ENCODE measurements at regions not wholly inside any gene's neighbourhood (a gene's known extent, or its start where the extent isn't known, plus 50 kb on each side); places are given as distances from the start of the nearest gene placed in this dataset.

DNA sequence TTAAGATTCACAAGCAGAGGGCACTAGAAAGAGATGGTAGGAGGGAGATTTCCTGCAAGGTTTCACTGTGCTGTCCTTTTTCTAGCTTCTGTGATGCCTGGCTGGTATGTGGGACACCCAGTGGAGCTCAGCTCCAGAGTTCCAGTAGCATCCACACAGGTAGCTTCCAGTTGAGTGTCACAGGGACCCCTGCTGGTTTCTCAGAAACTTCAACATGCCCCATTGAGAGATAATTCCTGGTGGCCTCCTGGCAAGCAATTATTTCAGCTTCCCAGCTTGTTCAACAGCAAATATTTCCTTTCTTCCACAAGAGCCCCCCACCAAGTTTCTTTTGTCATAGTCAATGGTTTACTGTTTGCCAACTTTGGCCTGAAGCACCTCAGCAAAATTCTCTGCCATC is 858.7 kb downstream of the REEP3 start:
- H2AFZ ChIP-seq (ENCODE audit: insufficient read depth, low read depth, low read length, poor library complexity, severe bottlenecking) = no peak overlapping the region
- Mint-ChIP-seq H3K27ac (no peak overlapping the region), H3K27me3 (no peaks in the 10 kb centered on the region)

DNA sequence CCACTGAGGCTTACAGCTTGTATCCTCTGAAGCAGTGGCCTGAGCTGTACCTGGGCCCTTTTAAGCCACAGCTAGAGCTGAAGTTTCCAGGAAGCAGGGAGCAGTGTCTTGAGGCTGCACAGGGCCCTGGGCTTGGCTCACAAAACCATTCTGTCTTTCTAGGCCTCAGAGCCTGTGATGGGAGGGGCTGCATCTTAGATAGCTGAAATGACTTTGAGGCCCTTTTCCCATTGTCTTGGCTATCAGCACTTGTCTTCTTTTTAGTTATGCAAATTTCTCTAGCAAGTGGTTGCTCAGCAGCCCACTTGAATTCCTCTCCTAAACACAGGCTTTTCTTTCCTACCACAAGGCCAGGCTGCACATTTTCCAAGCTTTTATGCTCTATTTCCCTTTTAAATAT is 864.2 kb downstream of the REEP3 start:
- H2AFZ ChIP-seq (ENCODE audit: insufficient read depth, low read depth, low read length, poor library complexity, severe bottlenecking) = no peak overlapping the region
- H3K27ac ChIP-seq (ENCODE audit: low read length in 2 of 2) = no peak overlapping the region
- CTCF ChIA-PET = interaction anchor here (1.4 kb wide), 1 partner anchor 14 kb away, joined by 3 read pairs; no protein-coding TSS in a partner anchor
- no peaks in the 10 kb centered on the region for H3K36me3 ChIP-seq (replicated peaks in 1 of 2; ENCODE audit: control extremely low read depth in 1 of 2, control insufficient read depth in 1 of 2, extremely low read depth in 1 of 2, insufficient read depth in 2 of 2, low read length in 1 of 2)
- Mint-ChIP-seq H3K9me3 (ENCODE audit: insufficient read depth) (no peaks in the 10 kb centered on the region), H3K4me1 (no peaks in the 10 kb centered on the region), H3K4me3 (no peak overlapping the region), H3K27ac (no peak overlapping the region), H3K27me3 (no peaks in the 10 kb centered on the region)
- H3K27me3 ChIP-seq (replicated peaks in 1 of 4; ENCODE audit: control extremely low read depth in 1 of 4, control insufficient read depth in 3 of 4, insufficient read depth in 4 of 4, low read length in 3 of 4) = no peaks in the 10 kb centered on the region
- no peak for TF ChIP-seq EZH2 (IDR thresholded peaks at IDR 0.05; ENCODE audit: borderline replicate concordance, insufficient read depth, low read depth, low read length, poor library complexity, severe bottlenecking)
- TF ChIP-seq, protein P1, sequence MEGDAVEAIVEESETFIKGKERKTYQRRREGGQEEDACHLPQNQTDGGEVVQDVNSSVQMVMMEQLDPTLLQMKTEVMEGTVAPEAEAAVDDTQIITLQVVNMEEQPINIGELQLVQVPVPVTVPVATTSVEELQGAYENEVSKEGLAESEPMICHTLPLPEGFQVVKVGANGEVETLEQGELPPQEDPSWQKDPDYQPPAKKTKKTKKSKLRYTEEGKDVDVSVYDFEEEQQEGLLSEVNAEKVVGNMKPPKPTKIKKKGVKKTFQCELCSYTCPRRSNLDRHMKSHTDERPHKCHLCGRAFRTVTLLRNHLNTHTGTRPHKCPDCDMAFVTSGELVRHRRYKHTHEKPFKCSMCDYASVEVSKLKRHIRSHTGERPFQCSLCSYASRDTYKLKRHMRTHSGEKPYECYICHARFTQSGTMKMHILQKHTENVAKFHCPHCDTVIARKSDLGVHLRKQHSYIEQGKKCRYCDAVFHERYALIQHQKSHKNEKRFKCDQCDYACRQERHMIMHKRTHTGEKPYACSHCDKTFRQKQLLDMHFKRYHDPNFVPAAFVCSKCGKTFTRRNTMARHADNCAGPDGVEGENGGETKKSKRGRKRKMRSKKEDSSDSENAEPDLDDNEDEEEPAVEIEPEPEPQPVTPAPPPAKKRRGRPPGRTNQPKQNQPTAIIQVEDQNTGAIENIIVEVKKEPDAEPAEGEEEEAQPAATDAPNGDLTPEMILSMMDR (IDR thresholded peaks at IDR 0.05) = no peak
- intact Hi-C loops (cut with micrococcal nuclease) = no loop called here
- no peak overlapping the region for H3K4me3 ChIP-seq (ENCODE audit: control extremely low read depth in 1 of 5, extremely low read depth in 1 of 5, insufficient read depth in 1 of 5, low read depth in 2 of 5, low read length in 4 of 5)
- ATAC-seq (ENCODE audit: low read depth) (no peak), DNase-seq (no peak)
- no peak overlapping the region for H3K4me2 ChIP-seq (replicated peaks; ENCODE audit: low read depth, low read length, poor library complexity, severe bottlenecking)
- no peaks in the 10 kb centered on the region for H3K79me2 ChIP-seq (ENCODE audit: control insufficient read depth, insufficient read depth, low read length)
- no peak overlapping the region for H3K9ac ChIP-seq (ENCODE audit: low read length)
- no peaks in the 10 kb centered on the region for H3K4me1 ChIP-seq (ENCODE audit: control insufficient read depth in 2 of 2, insufficient read depth in 2 of 2, low read length in 2 of 2)
- POLR2A ChIA-PET = no interaction called here
- H3K9me3 ChIP-seq (ENCODE audit: control extremely low read depth in 1 of 3, control insufficient read depth in 2 of 3, insufficient read depth in 1 of 3, low read length in 2 of 3) = peaks cover 0 to 4% (median 0%) of the 10 kb centered on the region in 3 donors
- no peaks in the 10 kb centered on the region for H4K20me1 ChIP-seq (ENCODE audit: control insufficient read depth, insufficient read depth, low read length, poor library complexity, severe bottlenecking)

More for the DNA sequence above, 858.7 kb downstream of the REEP3 start:
- POLR2A ChIA-PET = no interaction called here
- H3K4me3 ChIP-seq (ENCODE audit: control extremely low read depth in 1 of 5, extremely low read depth in 1 of 5, insufficient read depth in 1 of 5, low read depth in 2 of 5, low read length in 4 of 5) = no peak overlapping the region
- no peak for ATAC-seq (ENCODE audit: low read depth)
- Mint-ChIP-seq H3K4me3 (no peak overlapping the region), H3K4me1 (no peaks in the 10 kb centered on the region), H3K9me3 (ENCODE audit: insufficient read depth) (no peaks in the 10 kb centered on the region)
- H3K36me3 ChIP-seq (replicated peaks in 1 of 2; ENCODE audit: control extremely low read depth in 1 of 2, control insufficient read depth in 1 of 2, extremely low read depth in 1 of 2, insufficient read depth in 2 of 2, low read length in 1 of 2) = no peaks in the 10 kb centered on the region
- DNase-seq = no peak
- H3K4me1 ChIP-seq (ENCODE audit: control insufficient read depth in 2 of 2, insufficient read depth in 2 of 2, low read length in 2 of 2) = no peaks in the 10 kb centered on the region
- no peak overlapping the region for H3K4me2 ChIP-seq (replicated peaks; ENCODE audit: low read depth, low read length, poor library complexity, severe bottlenecking)
- no peak overlapping the region for H3K27ac ChIP-seq (ENCODE audit: low read length in 2 of 2)
- no peak for TF ChIP-seq EZH2 (IDR thresholded peaks at IDR 0.05; ENCODE audit: borderline replicate concordance, insufficient read depth, low read depth, low read length, poor library complexity, severe bottlenecking)
- TF ChIP-seq, protein P1 (IDR thresholded peaks at IDR 0.05) = no peak
- H3K9ac ChIP-seq (ENCODE audit: low read length) = no peak overlapping the region
- H3K9me3 ChIP-seq (ENCODE audit: control extremely low read depth in 1 of 3, control insufficient read depth in 2 of 3, insufficient read depth in 1 of 3, low read length in 2 of 3) = peaks cover 0 to 2% (median 0%) of the 10 kb centered on the region in 3 donors
- intact Hi-C loops (cut with micrococcal nuclease) = no loop called here
- no peaks in the 10 kb centered on the region for H3K27me3 ChIP-seq (replicated peaks in 1 of 4; ENCODE audit: control extremely low read depth in 1 of 4, control insufficient read depth in 3 of 4, insufficient read depth in 4 of 4, low read length in 3 of 4)
- CTCF ChIA-PET = no interaction called here
- H4K20me1 ChIP-seq (ENCODE audit: control insufficient read depth, insufficient read depth, low read length, poor library complexity, severe bottlenecking) = no peaks in the 10 kb centered on the region
- no peaks in the 10 kb centered on the region for H3K79me2 ChIP-seq (ENCODE audit: control insufficient read depth, insufficient read depth, low read length)

Data from B cell (primary cell).